ENCODE measurements at regions not wholly inside any gene's neighbourhood (a gene's known extent, or its start where the extent isn't known, plus 50 kb on each side); places are given as distances from the start of the nearest gene placed in this dataset.

DNA sequence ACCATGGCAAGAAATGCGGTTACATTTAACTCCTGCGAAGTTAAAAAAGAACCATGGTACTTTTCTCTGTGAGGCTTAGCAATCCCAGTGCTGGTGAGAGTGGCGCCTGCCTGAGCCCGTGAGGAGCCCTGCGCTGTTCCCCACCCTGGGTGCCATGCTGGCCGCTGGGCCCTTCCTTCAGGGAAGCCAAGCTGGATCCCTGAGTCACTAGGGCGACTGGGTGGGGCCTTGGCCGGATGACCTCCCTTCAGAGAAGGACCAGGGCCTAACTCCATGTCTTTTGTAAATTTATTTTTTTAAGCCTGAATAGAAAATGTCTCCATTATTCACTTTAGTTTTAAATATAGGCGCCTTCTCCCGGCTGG is 209.1 kb downstream of the ERMARD start:
- Histone ChIP-seq H3K27ac (ENCODE audit: low read depth, low read length, poor library complexity, severe bottlenecking) (no peak overlapping the region), H3K27me3 (replicated peaks; ENCODE audit: insufficient read depth, low read depth, low read length, poor library complexity) (no peaks in the 10 kb centered on the region), H3K4me3 (ENCODE audit: low read depth, low read length, poor library complexity, severe bottlenecking) (no peak overlapping the region), H3K9me3 (ENCODE audit: low read depth, low read length, poor library complexity, severe bottlenecking) (no peaks in the 10 kb centered on the region), H3K4me1 (ENCODE audit: insufficient read depth, low read length, poor library complexity, severe bottlenecking) (no peaks in the 10 kb centered on the region), H3K36me3 (ENCODE audit: insufficient read depth, low read length, poor library complexity, severe bottlenecking) (no peaks in the 10 kb centered on the region)
- ChIA-PET POLR2A (ENCODE audit: low non-redundant PET) (no interaction called here), CTCF (no interaction called here)
- BruUV-seq (replicated peaks) = no TSS peak
- TF ChIP-seq, protein P1, sequence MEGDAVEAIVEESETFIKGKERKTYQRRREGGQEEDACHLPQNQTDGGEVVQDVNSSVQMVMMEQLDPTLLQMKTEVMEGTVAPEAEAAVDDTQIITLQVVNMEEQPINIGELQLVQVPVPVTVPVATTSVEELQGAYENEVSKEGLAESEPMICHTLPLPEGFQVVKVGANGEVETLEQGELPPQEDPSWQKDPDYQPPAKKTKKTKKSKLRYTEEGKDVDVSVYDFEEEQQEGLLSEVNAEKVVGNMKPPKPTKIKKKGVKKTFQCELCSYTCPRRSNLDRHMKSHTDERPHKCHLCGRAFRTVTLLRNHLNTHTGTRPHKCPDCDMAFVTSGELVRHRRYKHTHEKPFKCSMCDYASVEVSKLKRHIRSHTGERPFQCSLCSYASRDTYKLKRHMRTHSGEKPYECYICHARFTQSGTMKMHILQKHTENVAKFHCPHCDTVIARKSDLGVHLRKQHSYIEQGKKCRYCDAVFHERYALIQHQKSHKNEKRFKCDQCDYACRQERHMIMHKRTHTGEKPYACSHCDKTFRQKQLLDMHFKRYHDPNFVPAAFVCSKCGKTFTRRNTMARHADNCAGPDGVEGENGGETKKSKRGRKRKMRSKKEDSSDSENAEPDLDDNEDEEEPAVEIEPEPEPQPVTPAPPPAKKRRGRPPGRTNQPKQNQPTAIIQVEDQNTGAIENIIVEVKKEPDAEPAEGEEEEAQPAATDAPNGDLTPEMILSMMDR (conservative IDR thresholded peaks at IDR 0.05; ENCODE audit: low read depth, low read length) = no peak
- no peak for TF ChIP-seq EZH2 (IDR thresholded peaks at IDR 0.05; ENCODE audit: borderline replicate concordance, low read depth, low read length, poor library complexity, severe bottlenecking)
- intact Hi-C loops (cut with micrococcal nuclease; ENCODE audit: unreplicated experiment) = no loop called here
- no peak for DNase-seq (ENCODE audit: low spot score)

DNA sequence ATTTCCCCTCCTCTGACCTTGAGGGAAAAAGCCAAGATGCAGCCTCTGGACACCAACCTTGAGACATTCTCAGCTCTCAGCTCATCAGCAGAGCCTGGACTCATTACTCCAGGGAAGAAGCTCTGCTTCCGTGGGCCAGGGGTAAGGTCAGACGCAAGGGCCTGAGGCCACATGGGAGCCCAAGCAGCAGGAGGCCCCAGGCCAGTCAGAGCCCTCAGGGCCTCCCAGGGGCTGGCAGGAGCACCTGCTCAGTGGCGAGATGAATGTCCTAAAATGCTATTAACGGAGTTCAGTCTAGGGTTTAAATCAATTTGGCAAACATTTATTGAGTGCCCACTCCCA is 208.6 kb downstream of the ERMARD start:
- Histone ChIP-seq H3K4me3 (ENCODE audit: low read depth, low read length, poor library complexity, severe bottlenecking) (no peak overlapping the region), H3K27me3 (replicated peaks; ENCODE audit: insufficient read depth, low read depth, low read length, poor library complexity) (no peaks in the 10 kb centered on the region), H3K27ac (ENCODE audit: low read depth, low read length, poor library complexity, severe bottlenecking) (no peak overlapping the region), H3K4me1 (ENCODE audit: insufficient read depth, low read length, poor library complexity, severe bottlenecking) (no peaks in the 10 kb centered on the region), H3K9me3 (ENCODE audit: low read depth, low read length, poor library complexity, severe bottlenecking) (no peaks in the 10 kb centered on the region), H3K36me3 (ENCODE audit: insufficient read depth, low read length, poor library complexity, severe bottlenecking) (no peaks in the 10 kb centered on the region)
- intact Hi-C loops (cut with micrococcal nuclease; ENCODE audit: unreplicated experiment) = no loop called here
- no peak for TF ChIP-seq EZH2 (IDR thresholded peaks at IDR 0.05; ENCODE audit: borderline replicate concordance, low read depth, low read length, poor library complexity, severe bottlenecking)
- TF ChIP-seq, protein P1 (conservative IDR thresholded peaks at IDR 0.05; ENCODE audit: low read depth, low read length) = no peak
- BruUV-seq (replicated peaks) = no TSS peak
- no peak for DNase-seq (ENCODE audit: low spot score)
- POLR2A ChIA-PET (ENCODE audit: low non-redundant PET) = no interaction called here
- CTCF ChIA-PET = interaction anchor here (0.7 kb wide), 1 partner anchor 16 kb away, joined by 3 read pairs; no protein-coding TSS in a partner anchor

DNA sequence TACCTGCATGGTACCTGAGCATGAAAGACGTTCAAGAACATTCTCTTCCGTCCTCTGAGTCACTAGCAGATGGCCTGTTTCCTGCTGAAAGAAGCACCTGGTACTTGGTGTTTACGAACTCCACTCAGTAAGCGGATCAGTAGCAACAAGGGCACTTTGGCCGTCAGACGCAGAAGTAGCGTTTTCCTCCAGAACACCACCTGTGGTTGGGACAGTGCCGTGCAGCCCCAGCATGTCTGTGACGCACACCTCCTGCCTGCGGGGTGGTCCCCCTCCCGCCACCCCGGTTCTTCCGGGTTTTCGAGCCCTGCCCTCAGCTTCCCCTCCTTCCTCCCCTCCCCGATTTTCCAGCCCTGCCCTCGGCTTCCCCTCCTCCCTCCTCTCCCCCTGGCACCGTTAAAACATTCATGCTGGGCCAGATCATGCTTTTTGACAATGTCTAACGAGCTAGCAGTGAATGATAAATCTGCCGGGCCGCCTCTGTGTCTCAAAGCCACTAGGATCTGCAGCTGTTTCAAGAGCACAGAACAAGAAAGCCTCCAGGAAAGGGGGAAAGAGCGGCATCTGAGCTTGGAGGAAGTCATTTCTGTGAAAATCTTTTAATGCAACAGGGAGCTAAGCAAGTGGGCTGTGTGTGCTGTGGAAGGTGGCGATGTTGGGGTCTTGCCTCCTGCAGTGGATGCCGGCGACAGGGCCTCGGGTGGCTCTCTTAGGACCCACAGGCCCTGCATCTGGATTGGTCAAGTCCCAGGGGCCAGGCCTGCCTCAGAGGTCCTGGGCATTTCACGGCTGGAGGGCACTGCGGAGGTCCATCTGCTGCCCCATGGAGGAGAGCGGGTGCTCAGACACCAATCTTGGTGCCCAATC is 207.9 kb downstream of the ERMARD start:
- CTCF ChIA-PET = interaction anchor here (0.7 kb wide), 1 partner anchor 17 kb away, joined by 3 read pairs; no protein-coding TSS in a partner anchor
- H3K27me3 ChIP-seq (replicated peaks; ENCODE audit: insufficient read depth, low read depth, low read length, poor library complexity) = no peaks in the 10 kb centered on the region

More for the DNA sequence above, 207.9 kb downstream of the ERMARD start:
- no peak for DNase-seq (ENCODE audit: low spot score)
- BruUV-seq (replicated peaks) = no TSS peak
- POLR2A ChIA-PET (ENCODE audit: low non-redundant PET) = no interaction called here
- Histone ChIP-seq H3K36me3 (ENCODE audit: insufficient read depth, low read length, poor library complexity, severe bottlenecking) (no peaks in the 10 kb centered on the region), H3K27ac (ENCODE audit: low read depth, low read length, poor library complexity, severe bottlenecking) (no peak overlapping the region), H3K4me3 (ENCODE audit: low read depth, low read length, poor library complexity, severe bottlenecking) (no peak overlapping the region), H3K9me3 (ENCODE audit: low read depth, low read length, poor library complexity, severe bottlenecking) (no peaks in the 10 kb centered on the region), H3K4me1 (ENCODE audit: insufficient read depth, low read length, poor library complexity, severe bottlenecking) (no peaks in the 10 kb centered on the region)
- intact Hi-C loops (cut with micrococcal nuclease; ENCODE audit: unreplicated experiment) = no loop called here
- no peak for TF ChIP-seq EZH2 (IDR thresholded peaks at IDR 0.05; ENCODE audit: borderline replicate concordance, low read depth, low read length, poor library complexity, severe bottlenecking)
- TF ChIP-seq, protein P1 (conservative IDR thresholded peaks at IDR 0.05; ENCODE audit: low read depth, low read length) = no peak
